Stimulated activated CD4-positive, alpha-beta T cell treated with anti-CD3 and anti-CD28 coated beads, Interleukin-15, amount 100 ng/mL, for 24 hours (primary cell): ENCODE measurements at regions not wholly inside any gene's neighbourhood (a gene's known extent, or its start where the extent isn't known, plus 50 kb on each side); places are given as distances from the start of the nearest gene placed in this dataset.
"Not testable (repeated sequence)": the region's sequence is repeated elsewhere in the genome, so short reads cannot be mapped to it uniquely, and the experiment has no call there.

Source experiments
- DNase-seq: peaks from one replicate; pipeline ENCODE4 v3.0.0-alpha.2; 2020

GRCh38 chr20:29031262-29031982, 2226.0 kb upstream of the DEFB115 start:
- not testable (repeated sequence) for DNase-seq

GRCh38 chr20:29044239-29044638, 2213.2 kb upstream of the DEFB115 start:
- DNase-seq, result not testable (repeated sequence)

DNA sequence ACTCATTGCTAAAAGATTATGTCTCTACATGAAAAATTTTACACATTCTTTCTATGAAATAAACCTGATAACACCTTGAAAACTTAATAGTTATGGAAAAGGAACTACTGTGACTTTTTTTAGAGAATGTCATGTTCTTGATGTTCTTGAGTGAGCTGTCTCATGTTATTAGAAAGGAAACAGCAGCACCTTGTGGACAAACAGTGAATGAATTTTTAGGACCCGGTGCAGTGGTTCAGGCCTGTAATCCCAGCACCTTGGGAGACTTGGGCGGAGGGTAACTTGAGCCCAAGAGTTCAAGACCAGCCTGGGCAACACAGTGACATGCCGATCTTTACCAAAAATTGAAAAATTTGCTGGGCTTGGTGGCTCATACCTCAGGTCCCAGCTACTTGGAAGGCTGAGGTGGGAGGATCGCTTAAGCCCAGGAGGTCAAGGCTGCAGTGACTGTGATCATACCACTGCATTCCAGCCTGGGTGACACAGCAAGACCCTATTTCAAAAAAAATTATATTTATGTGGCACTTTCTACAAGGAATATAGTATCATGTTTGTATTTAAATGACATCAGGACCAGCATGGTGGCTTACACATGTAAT, 2207.4 kb upstream of the DEFB115 start:
- DNase-seq, result not testable (repeated sequence)

- DNase-seq, result not testable (repeated sequence)
Measured at GRCh38 chr20:29057866-29058484, 2199.5 kb upstream of the DEFB115 start.

- DNase-seq, result not testable (repeated sequence)
Measured at GRCh38 chr20:29062451-29062850, 2195.0 kb upstream of the DEFB115 start.

- not testable (repeated sequence) for DNase-seq
Measured at GRCh38 chr20:29066341-29066740, 2191.1 kb upstream of the DEFB115 start.

DNA sequence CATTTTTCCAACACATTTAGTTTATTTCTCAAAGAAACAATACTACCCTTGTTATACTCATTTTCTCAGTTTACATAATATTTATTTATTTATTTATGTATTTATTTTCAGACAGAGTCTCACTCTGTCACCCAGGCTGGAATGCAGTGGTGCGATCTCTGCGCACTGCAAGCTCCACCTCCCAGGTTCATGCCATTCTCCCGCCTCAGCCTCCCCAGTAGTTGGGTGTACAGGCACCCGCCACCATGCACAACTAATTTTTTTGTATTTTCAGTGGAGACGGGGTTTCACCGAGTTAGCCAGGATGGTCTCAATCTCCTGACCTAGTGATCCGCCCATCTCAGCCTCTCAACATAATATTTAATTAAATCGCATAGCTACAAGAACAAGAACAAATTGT, 2183.8 kb upstream of the DEFB115 start:
- DNase-seq, result not testable (repeated sequence)

DNA sequence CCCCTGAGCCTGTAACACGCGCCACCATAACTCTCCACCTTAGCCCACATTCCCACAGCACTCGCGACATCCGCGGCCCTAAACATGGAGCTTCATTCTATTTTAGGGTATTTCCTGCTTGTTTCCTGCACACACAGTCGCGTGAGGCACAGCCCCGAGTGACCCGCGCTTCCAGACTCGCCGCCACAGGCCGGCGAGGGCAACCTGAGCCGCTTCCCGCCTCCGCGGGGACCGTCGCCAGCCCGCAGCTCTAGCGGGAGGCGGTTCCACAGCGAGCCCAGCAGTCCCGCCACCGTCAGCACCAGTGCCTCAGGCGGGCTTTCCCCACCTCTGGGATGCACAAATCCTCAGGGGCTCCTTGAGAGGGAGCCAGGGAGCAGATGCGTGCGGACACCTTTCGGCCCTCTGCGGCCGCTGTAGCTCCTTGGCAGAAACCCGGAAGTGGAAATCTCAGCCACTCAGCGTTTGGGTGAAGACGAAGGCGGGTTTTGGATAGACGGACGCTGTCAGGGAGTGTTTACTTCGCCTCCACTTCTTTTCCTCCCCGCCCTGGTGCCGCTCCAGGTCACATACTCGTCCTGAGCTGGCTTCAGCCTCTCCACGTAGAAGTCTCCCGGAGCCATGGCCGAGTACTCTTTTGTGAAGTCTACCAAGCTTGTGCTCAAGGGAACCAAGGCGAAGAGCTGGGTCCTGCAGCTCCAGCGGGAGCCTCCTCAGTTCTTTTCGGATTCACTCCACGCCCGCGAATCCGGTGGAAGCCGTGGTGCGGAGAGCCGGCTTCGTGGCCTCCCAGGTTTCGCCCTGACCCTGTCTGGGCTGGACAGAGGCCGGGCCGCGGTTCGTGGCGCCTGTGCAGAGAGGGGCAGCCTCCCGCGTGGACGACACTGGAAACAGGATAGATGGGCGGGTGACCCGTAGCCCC, 2177.4 kb upstream of the DEFB115 start:
- DNase-seq, result peak; percentile 52

DNA sequence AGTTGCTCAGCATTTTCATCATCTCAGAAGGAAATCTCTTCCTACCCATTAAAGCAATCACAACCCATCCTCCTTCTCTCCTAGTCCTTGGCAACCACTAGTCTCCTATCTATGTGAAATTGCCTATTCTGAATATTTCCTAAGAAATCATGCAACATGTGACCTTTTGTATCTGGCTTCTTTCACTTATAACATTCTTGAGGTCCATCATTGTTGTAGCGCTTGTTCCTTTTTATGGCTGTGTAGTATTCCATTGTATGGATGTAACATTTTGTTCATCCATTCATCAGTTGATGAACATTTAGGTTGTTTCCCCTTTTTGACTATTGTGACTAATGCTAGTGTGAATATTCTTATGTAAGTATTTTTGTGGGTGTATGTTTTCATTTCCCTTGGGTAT, 2175.8 kb upstream of the DEFB115 start:
- not testable (repeated sequence) for DNase-seq

- no peak for DNase-seq
Measured at GRCh38 chr20:29085625-29086024, 2171.8 kb upstream of the DEFB115 start.

DNA sequence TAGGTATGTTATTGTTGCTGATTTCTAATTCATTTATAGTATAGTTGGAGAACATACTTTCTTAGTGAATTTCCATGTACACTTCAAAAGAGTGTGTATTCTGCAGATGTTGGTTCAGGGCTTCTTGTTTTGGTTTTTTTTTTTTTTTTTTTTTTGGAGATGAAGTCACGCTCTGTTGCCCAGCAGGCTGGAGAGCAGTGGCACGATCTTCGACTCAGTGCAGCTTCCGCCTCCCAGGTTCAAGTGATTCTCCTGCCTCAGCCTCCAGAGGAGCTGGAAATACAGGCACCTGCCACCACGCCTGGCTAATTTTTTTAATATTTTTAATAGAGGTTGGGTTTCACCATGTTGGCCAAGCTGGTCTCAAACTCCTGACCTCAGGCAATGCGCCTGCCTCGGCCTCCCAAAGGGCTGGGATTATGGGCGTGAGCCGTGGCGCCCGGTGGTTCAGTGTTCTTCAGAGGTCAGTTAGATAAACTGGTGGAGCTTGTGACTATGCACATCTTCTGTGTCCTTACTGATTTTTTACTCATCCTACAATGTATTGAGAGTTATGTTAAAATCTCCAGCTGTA, 2171.2 kb upstream of the DEFB115 start:
- DNase-seq, result not testable (repeated sequence)

DNA sequence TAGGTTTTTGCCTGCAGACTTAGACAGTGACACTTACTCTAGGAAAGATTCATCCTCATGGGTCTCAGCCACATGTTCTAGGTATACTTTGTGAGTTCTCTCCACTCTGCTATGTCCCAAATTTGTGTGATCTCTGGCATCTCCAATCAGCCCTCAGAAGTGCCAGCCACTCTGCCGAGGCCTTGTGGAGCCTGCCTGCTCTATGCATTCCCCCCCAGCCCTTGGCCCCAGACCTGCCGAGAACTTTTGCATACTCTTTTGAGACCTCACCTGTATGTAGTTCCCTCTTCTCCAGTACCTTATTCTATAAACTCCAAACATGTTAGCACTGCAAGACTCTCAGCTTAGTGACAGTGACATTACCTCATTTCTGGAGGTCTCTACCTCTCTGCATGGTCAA, 2170.5 kb upstream of the DEFB115 start:
- no peak for DNase-seq

- not testable (repeated sequence) for DNase-seq
Measured at GRCh38 chr20:29087887-29088286, 2169.6 kb upstream of the DEFB115 start.

GRCh38 chr20:29088472-29088871, 2169.0 kb upstream of the DEFB115 start:
- not testable (repeated sequence) for DNase-seq

- DNase-seq, result not testable (repeated sequence)
Measured at GRCh38 chr20:29089409-29089808, 2168.1 kb upstream of the DEFB115 start.

GRCh38 chr20:29093958-29094357, 2163.5 kb upstream of the DEFB115 start:
- DNase-seq, result not testable (repeated sequence)

DNA sequence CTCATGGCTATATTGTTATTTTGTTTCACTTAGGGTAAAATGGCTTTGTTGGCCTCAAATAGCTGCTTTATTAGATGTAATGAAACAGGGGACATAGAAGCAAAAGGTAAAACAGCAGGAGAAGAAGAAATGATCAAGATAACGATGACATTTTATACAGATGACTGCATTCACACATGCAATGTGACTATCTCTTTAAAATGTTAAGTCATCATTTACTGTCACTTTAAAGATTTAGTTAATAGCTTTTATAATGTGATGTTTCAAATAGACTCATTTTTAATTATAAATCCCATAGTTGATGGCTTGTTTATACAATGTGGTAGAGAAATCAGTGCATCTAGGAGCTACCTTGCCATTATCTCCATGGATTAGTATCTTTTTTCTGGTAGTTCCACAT, 2160.8 kb upstream of the DEFB115 start:
- DNase-seq, result not testable (repeated sequence)

GRCh38 chr20:29107884-29108283, 2149.6 kb upstream of the DEFB115 start:
- DNase-seq, result not testable (repeated sequence)

GRCh38 chr20:29109386-29109785, 2148.1 kb upstream of the DEFB115 start:
- not testable (repeated sequence) for DNase-seq

- DNase-seq, result not testable (repeated sequence)
Measured at GRCh38 chr20:29115097-29115496, 2142.4 kb upstream of the DEFB115 start.

DNA sequence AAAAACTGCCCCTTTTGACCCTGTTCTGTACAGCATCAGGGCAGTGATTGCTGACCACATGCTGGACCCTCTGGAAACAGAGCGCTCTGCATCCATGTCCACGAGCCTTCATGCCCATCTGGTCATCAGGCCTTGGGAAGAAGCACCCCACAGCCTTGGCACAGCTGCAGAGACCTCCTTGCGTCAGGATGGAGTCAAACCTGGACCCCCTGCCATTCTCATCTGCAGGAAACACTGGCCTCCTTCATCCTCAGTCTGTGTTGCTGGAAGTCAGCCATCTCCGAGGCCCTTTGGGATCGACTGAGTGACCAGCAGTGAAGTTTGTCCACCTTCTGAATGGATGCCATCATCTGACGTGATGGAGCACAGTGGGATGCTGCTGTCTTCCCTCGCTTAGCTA, 2138.3 kb upstream of the DEFB115 start:
- no peak for DNase-seq

- not testable (repeated sequence) for DNase-seq
Measured at GRCh38 chr20:29119684-29120083, 2137.8 kb upstream of the DEFB115 start.
